ENCODE measurements at regions not wholly inside any gene's neighbourhood (a gene's known extent, or its start where the extent isn't known, plus 50 kb on each side); places are given as distances from the start of the nearest gene placed in this dataset.

DNA sequence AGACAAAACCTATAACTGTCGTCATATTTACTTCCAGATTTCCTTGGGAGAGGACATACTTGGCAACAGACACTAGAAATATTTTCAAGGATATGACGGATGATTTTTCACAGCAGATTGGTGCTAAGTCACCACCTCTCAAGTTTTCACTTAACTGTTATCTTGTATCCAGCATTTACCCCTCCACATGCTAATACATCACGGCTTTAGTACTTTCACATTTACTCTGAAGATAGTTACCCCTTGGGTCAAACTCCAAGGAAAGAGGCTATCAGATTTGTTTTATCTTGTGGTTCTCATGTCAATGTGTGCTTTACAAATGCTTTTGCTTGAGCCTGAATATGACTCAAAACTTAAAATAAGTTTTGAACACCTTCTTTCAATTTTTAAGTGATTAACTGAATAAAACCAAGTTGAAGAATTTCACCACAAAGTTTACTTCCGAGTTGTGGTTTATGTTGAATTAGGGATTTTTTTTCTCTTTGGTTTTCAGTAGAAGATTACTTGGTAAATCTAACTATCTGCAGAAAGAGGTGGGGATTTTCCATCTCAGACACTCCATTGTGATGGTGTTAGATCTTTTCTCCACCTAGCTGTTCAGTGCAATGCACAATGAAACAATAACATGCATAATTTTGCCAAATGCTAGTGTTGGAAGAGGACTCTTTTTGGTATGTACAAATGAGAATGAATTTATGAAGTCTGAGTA is 75.4 kb upstream of the FAT1 start:
- TF ChIP-seq KDM5A (IDR thresholded peaks at IDR 0.05; ENCODE audit: borderline replicate concordance, low read length) (no peak), ZNF331 (CRISPR knock-in tag; IDR thresholded peaks at IDR 0.05) (no peak), EZH2 (conservative IDR thresholded peaks at IDR 0.05; ENCODE audit: low read depth, low read length) (no peak), TCF12 (IDR thresholded peaks at IDR 0.05) (no peak), TCF12 (CRISPR knock-in tag; IDR thresholded peaks at IDR 0.05) (no peak), YY1 (IDR thresholded peaks at IDR 0.05; ENCODE audit: insufficient read depth, insufficient replicate concordance, low read depth, low read length) (no peak), FOSL1 (CRISPR knock-in tag; IDR thresholded peaks at IDR 0.05; ENCODE audit: borderline replicate concordance) (no peak), ZFX (CRISPR knock-in tag; IDR thresholded peaks at IDR 0.05; ENCODE audit: low read depth) (no peak), POLR2AphosphoS2 (IDR thresholded peaks at IDR 0.05; ENCODE audit: low read depth, low read length) (no peak), MAX (IDR thresholded peaks at IDR 0.05) (no peak), POLR2A (IDR thresholded peaks at IDR 0.05; ENCODE audit: insufficient read depth in 1 of 2, low read depth in 2 of 2, low read length in 2 of 2) (no peak), ESRRA (CRISPR knock-in tag; IDR thresholded peaks at IDR 0.05; ENCODE audit: low read depth) (no peak), RBM39 (IDR thresholded peaks at IDR 0.05; ENCODE audit: low read depth, low read length, poor library complexity, severe bottlenecking) (no peak), FOXC1 (CRISPR knock-in tag; IDR thresholded peaks at IDR 0.05; ENCODE audit: borderline replicate concordance) (no peak), CTCF (CRISPR knock-in tag; IDR thresholded peaks at IDR 0.05) (no peak)
